ENCODE measurements at regions not wholly inside any gene's neighbourhood (a gene's known extent, or its start where the extent isn't known, plus 50 kb on each side); places are given as distances from the start of the nearest gene placed in this dataset.

DNA sequence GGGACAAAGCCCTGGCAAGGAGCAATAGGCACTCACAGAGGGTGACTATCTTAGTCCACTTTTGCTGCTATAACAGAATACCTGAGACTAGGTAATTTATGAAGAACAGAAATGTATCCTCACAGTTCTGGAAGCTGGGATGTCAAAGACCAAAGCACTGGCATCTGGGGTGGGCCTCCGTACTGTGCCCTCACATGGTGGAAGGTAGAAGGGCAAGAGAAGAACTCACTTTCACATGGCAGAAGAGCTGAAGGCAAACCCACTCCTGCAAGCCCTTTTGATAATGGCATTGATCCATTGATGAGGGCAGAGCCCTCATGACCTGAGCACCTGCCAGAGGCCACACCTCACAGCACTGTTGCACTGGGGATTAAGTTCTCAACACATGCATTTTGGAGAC is 173.4 kb upstream of the C2CD4B start:
- ATAC-seq (no peak), DNase-seq (no peak)
- H3K9me3 ChIP-seq, result no peaks in the 10 kb centered on the region
- TF ChIP-seq, protein P1, sequence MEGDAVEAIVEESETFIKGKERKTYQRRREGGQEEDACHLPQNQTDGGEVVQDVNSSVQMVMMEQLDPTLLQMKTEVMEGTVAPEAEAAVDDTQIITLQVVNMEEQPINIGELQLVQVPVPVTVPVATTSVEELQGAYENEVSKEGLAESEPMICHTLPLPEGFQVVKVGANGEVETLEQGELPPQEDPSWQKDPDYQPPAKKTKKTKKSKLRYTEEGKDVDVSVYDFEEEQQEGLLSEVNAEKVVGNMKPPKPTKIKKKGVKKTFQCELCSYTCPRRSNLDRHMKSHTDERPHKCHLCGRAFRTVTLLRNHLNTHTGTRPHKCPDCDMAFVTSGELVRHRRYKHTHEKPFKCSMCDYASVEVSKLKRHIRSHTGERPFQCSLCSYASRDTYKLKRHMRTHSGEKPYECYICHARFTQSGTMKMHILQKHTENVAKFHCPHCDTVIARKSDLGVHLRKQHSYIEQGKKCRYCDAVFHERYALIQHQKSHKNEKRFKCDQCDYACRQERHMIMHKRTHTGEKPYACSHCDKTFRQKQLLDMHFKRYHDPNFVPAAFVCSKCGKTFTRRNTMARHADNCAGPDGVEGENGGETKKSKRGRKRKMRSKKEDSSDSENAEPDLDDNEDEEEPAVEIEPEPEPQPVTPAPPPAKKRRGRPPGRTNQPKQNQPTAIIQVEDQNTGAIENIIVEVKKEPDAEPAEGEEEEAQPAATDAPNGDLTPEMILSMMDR (IDR thresholded peaks at IDR 0.05), result no peak
- TF ChIP-seq POLR2A (IDR thresholded peaks at IDR 0.05), result no peak
- no peak overlapping the region for H3K4me3 ChIP-seq
- no peak overlapping the region for H3K27ac ChIP-seq
- 82% methylated on average over 1 of the region's 1 CpG for WGBS (ENCODE audit: insufficient coverage, low coverage, low lambda C conversion rate, missing lambda C conversion rate)
- no peaks in the 10 kb centered on the region for H3K36me3 ChIP-seq
- no peaks in the 10 kb centered on the region for H3K27me3 ChIP-seq
- intact Hi-C loops (cut with DNase I), result no loop called here
- no peaks in the 10 kb centered on the region for H3K4me1 ChIP-seq

DNA sequence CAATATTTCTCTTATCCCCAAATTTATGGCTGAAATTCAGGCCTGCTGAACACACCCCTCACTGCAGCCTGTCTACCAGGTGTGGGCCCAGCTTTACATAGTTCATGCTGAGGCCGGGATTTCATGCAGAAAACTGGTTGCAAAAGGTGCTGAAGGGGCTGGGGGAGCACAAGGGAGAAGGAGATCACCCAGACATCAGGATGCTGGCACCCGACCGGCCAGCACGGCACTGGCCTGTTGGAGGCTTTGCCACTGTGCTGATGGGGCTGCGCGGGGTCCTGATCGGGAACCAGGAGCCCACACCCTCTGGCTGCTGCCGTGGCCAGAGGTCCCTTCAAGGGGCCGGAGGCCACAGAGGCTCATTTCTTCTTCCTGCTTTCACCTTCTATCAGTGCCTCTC is 177.9 kb upstream of the C2CD4B start:
- intact Hi-C loops (cut with DNase I), result no loop called here
- DNase-seq, result no peak
- Histone ChIP-seq H3K4me3 (no peak overlapping the region), H3K36me3 (no peaks in the 10 kb centered on the region), H3K27ac (no peak overlapping the region), H3K9me3 (no peaks in the 10 kb centered on the region), H3K4me1 (no peaks in the 10 kb centered on the region), H3K27me3 (no peaks in the 10 kb centered on the region)
- no peak for TF ChIP-seq POLR2A (IDR thresholded peaks at IDR 0.05)
- TF ChIP-seq, protein P1 (IDR thresholded peaks at IDR 0.05), result no peak
- no peak for ATAC-seq
- WGBS (ENCODE audit: insufficient coverage, low coverage, low lambda C conversion rate, missing lambda C conversion rate), result no CpG with 5 or more reads among the region's 9 CpGs

DNA sequence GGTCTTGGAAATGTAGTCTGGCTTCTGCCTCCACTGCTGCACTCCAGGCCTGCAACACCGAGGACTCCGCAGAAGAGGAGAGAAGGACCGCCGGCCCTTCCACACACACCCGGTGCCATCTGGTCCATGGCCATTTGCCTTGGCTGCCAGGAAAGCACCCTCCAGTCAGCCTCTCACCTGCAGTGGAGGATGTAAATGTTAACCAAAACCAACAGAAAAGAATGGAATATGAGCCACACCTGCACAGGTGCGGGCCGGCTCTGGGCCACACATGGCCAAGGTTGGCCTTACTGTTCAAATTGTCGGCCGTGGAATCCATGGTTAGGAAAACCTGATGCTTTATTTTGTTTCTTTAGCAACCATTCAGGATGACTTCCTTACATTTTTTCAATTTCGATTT is 178.3 kb upstream of the C2CD4B start:
- no peak for TF ChIP-seq POLR2A (IDR thresholded peaks at IDR 0.05)
- TF ChIP-seq, protein P1 (IDR thresholded peaks at IDR 0.05), result no peak
- no peaks in the 10 kb centered on the region for H3K36me3 ChIP-seq
- no peak overlapping the region for H3K27ac ChIP-seq
- H3K4me1 ChIP-seq, result no peaks in the 10 kb centered on the region
- H3K4me3 ChIP-seq, result no peak overlapping the region
- no peaks in the 10 kb centered on the region for H3K9me3 ChIP-seq
- 74% methylated on average over 5 of the region's 10 CpGs for WGBS (ENCODE audit: insufficient coverage, low coverage, low lambda C conversion rate, missing lambda C conversion rate)
- DNase-seq (no peak), ATAC-seq (no peak)
- intact Hi-C loops (cut with DNase I), result no loop called here
- H3K27me3 ChIP-seq, result no peaks in the 10 kb centered on the region

DNA sequence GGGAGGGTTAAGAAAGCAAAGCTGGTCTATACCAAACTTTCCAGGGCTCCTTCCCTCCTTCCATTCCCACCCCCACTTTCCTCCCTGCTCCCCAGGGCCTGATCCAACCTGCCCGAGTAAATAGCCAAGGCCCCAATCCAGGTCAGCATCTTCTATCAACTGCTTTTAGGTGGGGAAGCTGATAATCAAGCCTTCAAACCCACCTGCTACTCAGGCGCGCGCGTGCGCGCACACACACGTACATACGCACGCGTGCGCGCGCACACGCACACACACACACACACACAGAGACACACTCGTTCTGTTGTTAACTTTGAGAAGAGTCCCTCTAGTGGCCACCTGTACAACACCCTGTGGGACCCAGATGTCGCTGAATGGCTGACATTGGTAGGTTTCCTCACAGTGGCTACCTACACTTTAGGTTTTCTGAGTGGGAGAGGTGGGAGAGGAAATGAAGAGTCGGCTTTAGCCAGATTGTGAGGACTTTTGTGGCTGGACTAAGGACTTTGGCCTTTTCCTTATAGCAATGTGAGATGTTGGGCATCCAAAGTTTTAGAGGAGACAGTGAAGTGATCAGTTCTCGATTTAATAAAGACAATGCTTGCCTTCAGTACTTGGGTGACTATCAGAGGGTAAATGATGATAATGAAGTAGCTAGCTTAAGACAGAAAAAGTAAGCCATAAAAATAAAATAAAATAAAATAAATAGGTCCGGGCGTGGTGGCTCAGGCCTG is 179.9 kb upstream of the C2CD4B start:
- DNase-seq, result peak; percentile 62 to 78 (median 76)
- Histone ChIP-seq H3K27ac (no peak overlapping the region), H3K9me3 (no peaks in the 10 kb centered on the region), H3K36me3 (no peaks in the 10 kb centered on the region), H3K27me3 (no peaks in the 10 kb centered on the region), H3K4me3 (peak overlapping the region in 2 of 3 donors; percentile 2 to 32), H3K4me1 (no peaks in the 10 kb centered on the region)
- intact Hi-C loops (cut with DNase I), result no loop called here
- no peak for TF ChIP-seq POLR2A (IDR thresholded peaks at IDR 0.05)
- TF ChIP-seq, protein P1 (IDR thresholded peaks at IDR 0.05), result peak; percentile 58 to 76 (median 72)
- 22% methylated on average over 16 of the region's 21 CpGs for WGBS (ENCODE audit: insufficient coverage, low coverage, low lambda C conversion rate, missing lambda C conversion rate)
- peak; percentile 96 to 100 (median 100) for ATAC-seq
